Smooth muscle cell of the brain vasculature (primary cell): ENCODE measurements at regions not wholly inside any gene's neighbourhood (a gene's known extent, or its start where the extent isn't known, plus 50 kb on each side); places are given as distances from the start of the nearest gene placed in this dataset.

Experiments used
- DNase-seq: peaks from one replicate; pipeline ENCODE4 v3.0.0-alpha.2; 2012; ENCODE audit warnings: low read depth, low spot score

DNA sequence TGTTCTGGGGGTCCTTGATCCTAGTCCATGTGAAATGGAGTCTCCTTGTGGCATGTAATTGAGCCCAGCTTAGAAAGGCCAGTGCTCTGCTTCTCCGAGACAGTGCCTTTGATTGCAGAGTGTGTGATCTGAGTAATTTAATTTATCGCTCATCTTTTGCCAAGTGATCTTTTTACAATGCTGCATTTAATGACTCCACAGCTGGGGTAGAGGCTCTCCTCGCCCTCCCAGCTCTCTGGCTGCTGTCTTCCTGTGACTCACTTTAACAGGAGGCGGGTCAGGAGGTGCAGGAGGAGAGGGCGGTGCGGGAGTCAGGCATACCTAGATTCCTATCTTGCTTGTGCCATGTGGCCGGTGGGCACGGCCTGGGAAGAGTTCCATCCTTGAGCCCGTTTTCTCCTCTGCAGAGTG is 113.4 kb upstream of the FOXF1 start:
- no peak for DNase-seq

DNA sequence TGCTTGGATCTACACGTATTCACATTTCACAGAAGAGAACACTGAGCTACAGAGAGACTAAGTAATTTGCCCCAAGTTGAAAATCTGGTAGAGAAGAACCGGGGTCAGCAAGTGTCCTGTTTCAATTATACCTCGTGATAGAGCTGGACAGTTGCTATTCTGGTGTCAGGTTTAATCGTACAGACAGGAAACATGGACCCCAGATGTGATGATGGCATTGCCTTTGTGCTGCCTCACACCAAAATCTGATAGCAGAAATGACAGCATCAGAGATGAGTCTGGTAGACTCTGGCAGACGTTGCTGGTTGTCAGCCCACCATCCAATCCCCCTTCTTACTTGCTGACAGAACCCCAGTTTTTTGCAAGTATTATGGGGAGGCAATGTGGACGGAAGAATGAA is 112.1 kb upstream of the FOXF1 start:
- DNase-seq, result no peak

DNA sequence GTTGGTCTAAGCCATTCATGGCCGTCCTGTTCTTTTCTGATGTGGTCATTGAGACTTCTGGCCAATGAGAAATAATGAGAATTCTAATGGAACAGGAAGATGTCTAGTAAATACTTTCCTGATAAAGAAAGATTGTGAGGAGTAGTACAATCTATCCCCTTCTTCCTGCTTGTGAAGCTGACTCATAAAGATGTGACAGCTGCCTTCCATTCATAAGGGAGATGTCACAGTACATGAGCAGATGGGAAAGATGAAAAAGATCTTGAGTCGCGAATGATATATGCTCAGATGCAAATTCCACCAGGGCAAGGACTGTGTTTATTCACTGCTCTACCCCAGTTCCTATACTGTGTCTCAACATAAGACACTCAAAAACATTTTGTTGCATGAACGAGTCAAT is 111.7 kb upstream of the FOXF1 start:
- DNase-seq, result no peak

DNA sequence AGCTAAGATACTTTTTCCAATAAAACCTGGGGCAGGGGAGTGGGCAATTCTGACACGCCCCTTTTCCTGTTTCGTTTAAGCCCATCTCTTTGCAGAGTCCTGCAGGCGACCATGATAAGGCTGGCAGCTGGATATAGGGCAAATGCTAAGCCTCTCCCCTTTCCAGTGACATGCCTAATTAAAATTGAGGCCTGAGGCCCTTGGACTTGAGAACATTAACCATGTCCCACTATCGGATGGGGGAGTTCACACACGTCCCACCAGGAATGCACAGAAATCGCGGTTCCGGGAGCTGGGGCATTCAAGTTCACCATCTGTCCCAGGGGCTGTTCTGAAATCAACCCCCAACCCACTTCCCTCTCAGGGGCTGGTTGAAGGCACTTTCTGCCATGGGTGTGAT is 109.2 kb upstream of the FOXF1 start:
- DNase-seq, result no peak

DNA sequence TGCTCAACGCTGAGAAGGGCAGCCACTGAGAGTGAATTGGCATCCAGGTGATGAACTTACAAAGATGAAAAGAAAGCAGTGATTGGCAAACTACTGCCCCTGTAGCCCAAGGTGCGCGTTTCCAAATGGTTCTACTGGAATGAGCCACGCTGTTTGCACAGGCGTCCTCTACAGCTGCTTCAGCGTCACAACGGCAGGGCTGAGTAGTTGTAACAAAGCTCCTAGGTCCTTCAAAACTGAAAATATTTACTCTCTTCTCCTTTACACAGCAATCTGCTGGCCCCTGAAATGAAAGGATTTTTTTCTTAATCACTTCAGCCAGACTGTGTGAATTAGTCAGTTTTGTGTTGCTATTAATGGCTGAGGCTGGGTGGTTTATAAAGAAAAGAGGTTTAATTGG is 107.2 kb upstream of the FOXF1 start:
- DNase-seq, result no peak

DNA sequence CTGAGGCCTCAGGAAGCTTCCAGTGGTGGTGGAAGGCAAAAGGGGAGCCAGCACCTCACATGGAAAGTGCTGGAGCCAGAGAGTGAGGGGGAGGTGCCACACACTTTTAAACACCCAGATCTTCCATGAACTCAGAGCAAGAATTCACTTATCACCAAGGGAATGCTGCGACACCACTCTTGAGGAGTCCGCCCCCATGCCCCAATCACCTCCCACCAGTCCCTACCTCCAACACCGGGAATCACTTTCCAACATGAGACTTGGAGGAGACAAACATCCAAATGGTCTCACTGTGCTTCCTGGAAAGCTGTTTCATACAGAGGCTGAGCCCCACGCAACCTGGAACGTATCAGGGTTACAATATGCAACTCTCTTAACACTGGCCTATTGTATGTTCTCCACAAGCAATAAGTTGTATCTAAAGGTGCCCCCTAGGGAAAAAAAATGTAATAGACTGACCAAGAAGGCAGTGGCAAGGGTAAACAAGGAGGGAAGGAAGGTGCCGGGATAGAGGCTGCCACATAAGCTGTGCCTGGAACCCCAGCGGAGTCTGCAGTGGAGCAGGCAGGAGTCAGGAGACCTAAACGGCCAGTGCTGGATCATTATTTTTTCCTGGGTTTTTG is 106.7 kb upstream of the FOXF1 start:
- DNase-seq, result no peak

DNA sequence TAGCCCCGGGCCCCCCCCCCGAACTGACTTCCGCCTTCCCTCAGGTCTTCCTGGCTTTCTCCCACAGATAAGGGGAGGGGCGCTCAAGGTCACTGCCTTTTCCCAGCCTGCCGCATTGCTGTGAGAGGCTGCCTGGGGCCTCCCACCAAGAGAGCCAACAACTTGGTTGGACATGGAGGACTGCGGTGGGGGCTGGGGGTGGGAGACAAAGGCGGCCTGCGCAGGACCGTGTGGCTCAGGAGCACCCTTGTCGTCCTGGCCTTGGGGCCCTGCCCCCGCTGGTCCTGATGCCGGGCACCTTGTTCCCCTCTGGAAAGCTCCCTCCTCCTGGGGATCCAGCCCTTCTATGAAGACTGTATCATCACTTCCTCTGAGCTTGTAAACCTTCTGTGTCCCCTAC is 105.6 kb upstream of the FOXF1 start:
- no peak for DNase-seq

DNA sequence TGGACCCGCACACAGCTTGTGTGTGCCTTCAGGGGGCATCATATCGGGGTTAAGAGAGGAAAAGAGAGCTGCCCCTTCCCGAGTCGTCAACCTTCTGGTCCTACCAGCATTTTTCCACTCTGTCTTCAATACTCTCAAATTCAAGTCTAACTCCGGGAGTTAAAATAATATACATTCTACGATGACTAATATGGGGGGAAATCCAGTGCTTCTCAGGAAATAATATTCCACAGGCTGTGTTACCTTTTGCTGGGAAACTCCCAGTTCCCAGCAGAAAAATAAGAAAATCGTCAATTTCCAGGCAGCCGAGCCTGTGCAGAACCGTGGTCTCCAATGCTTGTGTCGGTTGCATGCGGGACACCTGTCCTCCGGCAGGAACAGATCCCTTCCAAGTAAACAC is 105.0 kb upstream of the FOXF1 start:
- DNase-seq, result no peak

DNA sequence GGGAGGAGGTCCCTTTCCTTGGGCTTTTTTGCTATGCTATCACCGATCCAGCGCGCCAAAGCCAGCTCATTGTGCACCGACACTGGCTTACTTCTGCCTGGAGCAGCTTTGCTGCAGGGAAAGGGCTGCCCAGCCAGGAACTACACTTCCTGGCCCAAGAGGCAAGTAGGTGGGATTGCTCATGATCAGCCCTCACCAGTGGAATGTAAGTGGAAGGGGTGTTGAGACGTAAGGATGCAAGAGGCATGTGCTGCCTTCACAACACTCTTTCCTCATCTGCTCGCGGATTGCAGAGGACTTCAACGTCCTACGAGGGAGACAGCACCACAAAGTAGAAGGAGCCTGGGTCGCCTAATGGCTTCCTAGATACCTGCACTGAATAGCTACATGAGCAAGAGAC is 104.3 kb upstream of the FOXF1 start:
- DNase-seq, result no peak

DNA sequence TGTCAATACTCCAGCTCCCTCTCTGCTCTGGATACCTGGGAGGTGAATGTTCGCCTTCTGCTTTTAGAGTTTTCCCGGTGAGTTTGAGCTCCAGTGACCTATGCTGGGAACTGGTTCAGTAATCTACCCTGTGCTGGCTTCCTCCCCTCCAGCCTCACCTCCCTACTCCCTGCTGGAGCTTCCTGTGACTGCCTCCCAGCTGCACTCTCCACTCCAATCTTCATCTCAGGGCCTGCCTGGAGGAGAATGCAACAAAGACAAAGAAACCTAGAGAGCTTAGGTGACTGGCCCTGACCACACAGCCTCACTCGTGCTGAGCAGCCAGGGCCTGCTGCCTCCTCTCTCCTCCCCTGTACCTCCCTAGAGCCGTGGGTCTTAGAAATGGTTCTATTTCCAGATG is 101.6 kb upstream of the FOXF1 start:
- no peak for DNase-seq

DNA sequence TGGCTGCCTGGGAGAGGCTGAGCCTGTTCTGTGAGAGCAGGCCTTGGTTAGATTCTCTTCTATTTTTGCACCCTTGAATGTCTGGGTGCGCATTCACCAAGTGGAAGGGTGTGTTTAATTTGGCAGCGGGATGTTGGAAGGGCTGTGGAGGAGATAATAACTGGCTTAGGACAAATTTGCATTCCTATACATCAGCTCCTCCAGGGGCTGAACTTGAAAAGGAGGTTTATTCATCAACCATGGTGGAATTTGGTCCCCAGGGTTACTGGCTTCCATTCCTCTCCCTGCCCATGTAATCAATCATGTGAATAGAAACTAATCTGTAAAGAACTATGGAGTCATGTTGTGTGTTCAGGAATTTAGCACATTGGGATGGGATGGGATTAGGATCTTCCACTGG is 100.2 kb upstream of the FOXF1 start:
- no peak for DNase-seq

DNA sequence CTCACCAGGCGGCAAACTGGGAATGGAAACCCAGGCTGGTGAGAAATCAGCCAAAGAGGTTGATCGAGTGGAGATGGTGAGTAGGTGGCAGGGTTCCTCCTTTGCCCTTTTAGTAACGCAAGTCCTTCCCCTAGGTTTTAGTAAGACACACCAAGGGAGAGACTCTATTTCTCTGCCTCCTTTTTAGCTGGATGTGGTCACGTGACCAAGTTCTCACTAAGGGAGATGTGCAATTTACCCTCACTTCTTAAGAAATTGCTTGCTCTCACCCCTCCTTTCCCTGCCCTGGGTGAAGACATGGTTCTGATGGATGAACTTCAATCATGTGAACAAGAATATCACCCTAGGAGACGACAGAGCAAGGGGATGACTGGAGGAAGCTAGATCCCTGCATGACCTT is 99.8 kb upstream of the FOXF1 start:
- no peak for DNase-seq

DNA sequence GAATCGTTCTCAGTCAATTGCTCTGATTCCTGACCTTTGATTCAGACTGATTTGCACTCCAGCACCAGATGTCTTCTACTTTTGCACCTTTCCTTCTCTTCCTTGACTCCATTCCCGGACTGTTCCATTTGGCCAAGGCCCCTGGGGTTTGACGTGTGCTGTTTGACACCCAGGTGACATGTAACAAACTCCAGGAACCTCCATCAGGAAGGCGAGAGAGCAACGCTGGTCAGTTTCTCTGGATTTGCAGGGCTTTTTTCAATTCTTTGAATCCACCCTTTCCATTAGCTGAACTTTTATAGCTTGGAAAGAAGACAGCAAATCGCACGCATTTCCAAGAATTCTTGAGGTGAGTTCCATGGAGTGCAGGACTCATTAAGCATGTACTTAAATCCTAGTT is 98.4 kb upstream of the FOXF1 start:
- DNase-seq, result no peak

DNA sequence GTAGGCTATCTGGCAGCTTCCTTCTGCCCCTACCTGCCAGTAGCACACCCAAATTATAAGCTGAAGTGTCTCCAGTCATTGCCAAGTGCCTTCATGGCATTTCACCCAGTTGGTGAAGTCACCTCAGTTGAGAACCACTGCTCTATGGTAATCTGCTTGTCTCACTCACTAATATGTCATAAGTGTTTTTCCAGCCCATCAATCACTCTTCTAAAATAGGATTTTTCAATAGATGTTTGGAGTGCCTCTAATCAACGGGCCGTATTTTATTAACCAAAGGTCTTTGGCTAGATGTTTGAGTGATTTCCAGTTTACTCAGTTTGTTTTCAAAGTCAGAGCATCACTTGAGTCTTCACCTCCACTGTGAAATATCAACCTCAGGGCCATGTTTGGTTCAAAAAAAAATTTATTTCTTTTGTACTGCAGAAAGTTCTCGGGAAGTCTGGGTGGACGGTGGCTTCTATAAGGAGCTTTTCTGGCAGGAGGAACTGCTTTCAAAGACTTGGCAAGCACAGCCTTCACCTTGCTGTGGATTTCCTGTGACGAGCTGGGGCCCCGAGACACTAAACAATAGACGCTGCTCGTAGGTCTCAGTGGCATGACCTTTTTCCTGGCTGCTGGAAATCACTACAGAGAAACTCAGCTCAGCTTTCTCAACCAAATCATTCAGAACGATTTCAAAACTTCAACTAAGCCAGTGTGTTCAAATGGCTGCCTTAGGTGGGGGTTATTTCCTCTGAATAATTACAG is 95.2 kb upstream of the FOXF1 start:
- no peak for DNase-seq

DNA sequence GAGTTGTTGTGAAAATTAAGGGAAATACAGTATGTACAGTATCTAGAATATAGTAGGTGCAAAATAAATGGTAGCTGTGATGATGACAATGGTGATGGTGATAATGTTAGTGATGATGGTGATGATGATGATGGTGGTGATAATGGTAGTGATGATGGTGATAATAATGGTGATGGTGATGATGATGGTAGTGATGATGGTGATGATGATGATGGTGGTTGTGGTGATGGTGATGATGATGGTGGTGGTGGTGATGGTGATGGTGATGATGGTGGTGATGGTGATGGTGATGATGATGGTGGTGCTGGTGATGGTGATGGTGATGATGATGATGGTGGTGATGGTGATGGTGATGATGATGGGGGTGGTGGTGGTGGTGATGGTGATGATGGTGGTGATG is 91.3 kb upstream of the FOXF1 start:
- no peak for DNase-seq

DNA sequence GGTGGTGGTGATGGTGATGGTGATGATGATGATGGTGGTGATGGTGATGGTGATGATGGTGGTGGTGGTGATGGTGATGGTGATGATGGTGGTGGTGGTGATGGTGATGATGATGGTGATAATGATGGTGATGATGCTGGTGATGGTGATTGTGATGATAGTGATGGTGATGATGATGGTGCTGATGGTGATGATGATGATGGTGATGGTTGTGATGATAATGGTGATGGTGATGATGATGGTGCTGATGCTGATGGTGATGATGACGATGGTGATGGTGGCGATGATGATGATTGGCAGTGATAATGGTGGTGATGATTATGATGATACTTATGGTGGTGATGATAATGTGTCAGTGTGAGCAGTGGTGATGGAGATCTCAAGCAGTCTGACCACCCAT is 90.8 kb upstream of the FOXF1 start:
- DNase-seq, result no peak

DNA sequence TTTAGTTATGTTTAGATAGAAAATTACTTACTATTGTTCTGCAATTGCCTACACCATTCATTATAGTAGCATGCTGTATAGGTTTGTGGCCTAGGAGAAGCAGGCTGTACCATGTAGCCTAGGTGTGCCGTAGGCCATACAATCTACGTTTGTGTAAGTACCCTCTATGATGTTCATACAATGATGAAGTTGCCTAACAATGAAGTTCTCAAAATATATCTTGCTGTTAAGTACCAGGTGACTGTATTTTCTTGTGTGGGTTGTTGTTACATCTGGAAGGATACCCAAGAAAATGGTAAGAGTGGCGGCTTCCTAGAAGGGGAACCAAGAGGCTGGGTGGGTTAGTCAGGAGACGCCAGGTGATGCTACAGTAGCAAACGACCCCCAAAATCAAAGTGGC is 88.3 kb upstream of the FOXF1 start:
- no peak for DNase-seq

DNA sequence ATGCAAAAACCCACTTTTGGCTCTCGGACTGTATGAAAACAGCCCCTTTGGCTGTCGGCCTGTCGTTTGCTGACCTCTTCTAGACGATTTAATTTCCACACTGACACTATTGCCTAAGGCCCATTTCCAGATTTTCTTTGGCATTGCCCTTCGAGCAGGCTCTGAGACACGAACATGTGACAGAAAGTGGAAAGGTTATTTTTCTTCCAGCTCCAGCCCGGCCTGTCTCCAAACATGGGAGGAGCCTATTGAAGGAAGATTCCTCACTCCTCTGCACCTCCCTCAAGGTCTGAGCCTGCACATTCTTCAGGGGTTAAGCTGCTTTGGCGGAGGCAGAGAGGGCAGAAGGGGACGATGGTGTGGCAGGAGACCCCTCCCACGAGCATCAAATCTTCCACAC is 85.9 kb upstream of the FOXF1 start:
- no peak for DNase-seq

DNA sequence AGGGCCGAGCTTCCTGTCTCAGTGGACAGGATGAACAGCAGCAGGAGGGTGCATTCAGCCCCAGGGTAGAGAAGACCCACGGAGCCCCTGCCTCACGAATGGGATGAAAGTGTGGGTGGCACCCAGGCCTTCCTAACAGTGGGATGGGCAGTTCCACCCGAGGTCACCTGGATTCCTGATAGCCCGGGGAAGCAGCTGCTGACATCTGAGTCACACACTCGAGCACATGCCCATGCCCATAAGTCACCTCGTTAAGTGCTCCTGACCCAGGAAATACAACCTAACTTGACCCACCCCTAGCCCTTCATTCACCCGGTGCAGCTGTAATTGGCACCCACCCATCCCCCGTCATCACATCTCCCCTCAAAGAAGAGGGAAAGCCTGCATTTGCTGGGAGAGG is 85.3 kb upstream of the FOXF1 start:
- DNase-seq, result no peak

DNA sequence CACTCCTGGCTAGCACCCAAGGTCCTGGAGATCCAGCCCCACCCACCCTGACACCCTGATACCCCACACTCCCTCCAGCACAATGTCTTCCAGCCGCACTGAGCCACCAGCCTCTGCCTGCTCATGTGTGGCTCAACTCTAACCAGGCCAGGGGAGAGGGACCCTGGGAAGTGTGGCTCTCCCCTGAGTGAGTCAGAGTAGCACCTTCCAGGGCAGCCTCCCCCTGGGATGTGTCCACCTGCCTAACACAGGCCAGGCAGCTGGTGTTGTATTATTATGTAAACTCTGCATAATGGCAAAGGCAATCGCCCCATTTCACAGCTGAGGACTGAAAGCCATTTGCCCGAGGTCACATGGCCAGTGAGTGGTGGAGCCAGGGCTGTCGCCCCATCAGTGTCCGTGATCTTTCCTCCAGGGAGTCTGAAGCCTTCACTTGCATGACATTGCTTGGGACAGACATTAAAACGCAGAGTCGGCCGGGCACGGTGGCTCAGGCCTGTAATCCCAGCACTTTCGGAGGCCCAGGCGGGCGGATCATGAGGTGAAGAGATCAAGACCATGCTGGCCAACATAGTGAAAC is 84.2 kb upstream of the FOXF1 start:
- no peak for DNase-seq

DNA sequence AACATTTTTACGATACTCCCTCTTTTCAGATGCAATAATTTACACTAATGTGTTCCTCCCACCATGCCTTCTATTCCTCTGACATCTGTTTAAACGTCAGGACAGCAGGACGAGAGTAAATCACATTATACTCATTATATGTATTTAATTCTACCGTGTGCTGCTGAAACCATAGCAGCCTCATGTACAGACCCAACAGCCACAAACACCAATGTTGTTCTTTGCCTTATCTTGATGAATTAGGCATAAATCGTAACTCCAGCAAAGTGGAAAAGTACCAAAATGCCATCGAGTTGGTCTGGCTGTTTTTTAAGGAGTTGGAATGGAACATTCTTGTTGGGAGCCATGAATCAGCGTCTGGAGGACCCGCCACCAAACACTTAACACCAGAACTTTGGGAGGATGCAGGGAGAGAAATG is 82.9 kb upstream of the FOXF1 start:
- DNase-seq, result no peak

DNA sequence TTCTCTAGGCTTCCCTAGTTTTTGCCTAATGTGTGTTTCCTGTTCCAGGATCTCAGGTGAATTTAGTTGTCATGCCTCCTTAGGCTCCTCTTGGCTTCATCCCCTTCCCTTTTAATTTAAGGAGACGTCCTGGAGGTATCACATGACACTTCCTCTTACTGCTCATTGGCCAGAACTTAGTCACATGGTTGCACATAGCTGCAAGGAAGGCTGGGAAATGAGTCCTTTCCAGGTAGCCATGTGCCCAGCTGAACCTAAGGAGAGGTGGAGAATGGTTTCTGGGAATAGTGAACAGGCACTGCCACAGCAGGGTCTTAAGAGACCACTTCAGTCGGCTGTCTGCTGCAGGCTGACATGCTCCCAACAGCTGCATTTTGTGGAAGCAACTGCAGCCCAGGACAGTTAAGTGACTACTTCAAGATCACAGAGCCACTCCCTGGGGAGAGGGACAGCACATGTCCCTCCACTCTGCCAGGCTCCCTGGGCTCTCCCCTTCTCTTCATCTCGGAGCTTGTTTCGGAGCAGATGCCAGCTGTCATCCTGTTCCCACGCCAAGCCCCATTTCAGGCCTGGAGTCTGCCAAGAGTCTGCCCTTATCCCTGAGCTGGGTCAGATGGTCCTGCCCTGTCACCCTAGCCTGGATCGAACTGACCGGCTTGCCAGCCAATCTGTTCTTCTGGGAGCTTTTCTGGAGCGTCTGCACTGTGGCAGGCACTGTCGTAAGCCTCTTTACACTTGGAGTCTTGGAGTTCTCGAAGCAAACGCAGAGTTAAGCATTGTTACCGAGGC is 81.4 kb upstream of the FOXF1 start:
- no peak for DNase-seq

DNA sequence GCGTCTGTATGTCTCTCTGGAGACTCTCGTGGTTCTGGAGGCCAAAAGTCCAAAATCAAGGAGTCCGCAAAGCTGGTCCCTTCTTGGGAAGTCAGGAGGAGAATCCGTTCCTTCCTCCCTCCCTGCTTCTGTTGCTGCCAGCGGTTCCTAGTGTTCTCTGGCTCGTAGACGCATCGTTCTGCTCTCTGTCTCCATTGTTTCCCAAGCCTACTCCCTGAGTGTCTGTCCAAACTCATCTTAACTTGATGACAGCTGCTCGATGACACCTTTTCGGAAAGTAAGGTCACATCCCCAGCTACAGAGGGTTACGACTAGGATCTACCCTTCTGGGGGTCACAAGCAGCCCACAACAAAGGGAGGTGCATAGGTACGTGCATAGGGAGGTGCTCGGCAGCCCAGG is 80.7 kb upstream of the FOXF1 start:
- no peak for DNase-seq
